Neural progenitor cell (in vitro differentiated cells): ENCODE measurements at regions not wholly inside any gene's neighbourhood (a gene's known extent, or its start where the extent isn't known, plus 50 kb on each side); places are given as distances from the start of the nearest gene placed in this dataset.

Experiments used
- CTCF ChIP-seq: fragments of 200-600 bp; sonication (generic); IDR thresholded peaks from 2 replicates; pipeline ENCODE4 v1.5.1; 2017; ENCODE audit warnings: antibody characterized with exemption, mild to moderate bottlenecking
- EZH2 ChIP-seq: fragments of 200-600 bp; sonication (generic); IDR thresholded peaks from 2 replicates; pipeline ENCODE4 v1.6.1; 2017; ENCODE audit warnings: antibody characterized with exemption, mild to moderate bottlenecking, moderate library complexity
- EZH2phosphoT487 ChIP-seq: fragments of 200-600 bp; sonication (generic); IDR thresholded peaks from 2 replicates; pipeline ENCODE4 v1.6.1; 2017; ENCODE audit warnings: antibody characterized with exemption

GRCh38 chr20:1830240-1830639 is 65.0 kb upstream of the SIRPA start:
- TF ChIP-seq EZH2, result no peak
- TF ChIP-seq CTCF, result no peak
- TF ChIP-seq EZH2phosphoT487, result no peak
